H9 (cell line): ENCODE measurements at regions not wholly inside any gene's neighbourhood (a gene's known extent, or its start where the extent isn't known, plus 50 kb on each side); places are given as distances from the start of the nearest gene placed in this dataset.

Source experiments
- DNase-seq: peaks from one replicate; pipeline ENCODE4 v3.0.0-alpha.2; 2017
- H2AFZ ChIP-seq: one replicate; pipeline ENCODE4 v1.6.1; 2013; ENCODE audit warnings: mild to moderate bottlenecking, low read length, control low read depth, moderate library complexity
- H2AK5ac ChIP-seq: 2 replicates; pipeline ENCODE4 v1.6.1; 2013; ENCODE audit warnings: low read length, control low read depth, mixed read lengths; ENCODE audit not compliant: insufficient read length
- H2BK120ac ChIP-seq: one replicate; pipeline ENCODE4 v1.6.1; 2013; ENCODE audit warnings: low read depth, mild to moderate bottlenecking, low read length, control low read depth, inconsistent platforms; ENCODE audit not compliant: poor library complexity, severe bottlenecking
- H2BK12ac ChIP-seq: 2 replicates; pipeline ENCODE4 v1.6.1; 2013; ENCODE audit warnings: low read length, control low read depth, mixed read lengths, low read depth; ENCODE audit not compliant: insufficient read length
- H2BK15ac ChIP-seq: 2 replicates; pipeline ENCODE4 v1.6.1; 2013; ENCODE audit warnings: low read depth, low read length, control low read depth
- H2BK20ac ChIP-seq: one replicate; pipeline ENCODE4 v1.6.1; 2013; ENCODE audit warnings: low read depth, mild to moderate bottlenecking, low read length, control low read depth, inconsistent platforms; ENCODE audit not compliant: poor library complexity, severe bottlenecking
- H2BK5ac ChIP-seq: 2 replicates; pipeline ENCODE4 v1.6.1; 2013; ENCODE audit warnings: low read length, control low read depth, mixed read lengths; ENCODE audit not compliant: insufficient read length
- H3K14ac ChIP-seq: 2 replicates; pipeline ENCODE4 v1.6.1; 2013; ENCODE audit warnings: low read length, control low read depth; ENCODE audit not compliant: insufficient read depth
- H3K18ac ChIP-seq: 2 replicates; pipeline ENCODE4 v1.6.1; 2013; ENCODE audit warnings: low read depth, mild to moderate bottlenecking, mixed read lengths, low read length, control low read depth; ENCODE audit not compliant: insufficient read length
- H3K23ac ChIP-seq: 2 replicates; pipeline ENCODE4 v1.6.1; 2013; ENCODE audit warnings: low read length, control low read depth, mixed read lengths, low read depth; ENCODE audit not compliant: insufficient read length
- H3K23me2 ChIP-seq: 2 replicates; pipeline ENCODE4 v1.6.1; 2013; ENCODE audit warnings: low read depth, mild to moderate bottlenecking, mixed read lengths, low read length, control low read depth; ENCODE audit not compliant: insufficient read length, poor library complexity, severe bottlenecking
- H3K27ac ChIP-seq: 2 replicates; pipeline ENCODE4 v1.5.1; 2013; ENCODE audit warnings: low read length, control low read depth, mixed read lengths, low read depth; ENCODE audit not compliant: insufficient read length
- H3K27me3 ChIP-seq: 2 replicates; pipeline ENCODE4 v1.6.1; 2013; ENCODE audit warnings: low read length, control low read depth, inconsistent platforms; ENCODE audit not compliant: insufficient read depth
- H3K4ac ChIP-seq: 2 replicates; pipeline ENCODE4 v1.6.1; 2013; ENCODE audit warnings: low read depth, mild to moderate bottlenecking, control low read depth, inconsistent platforms, low read length, moderate library complexity
- H3K4me1 ChIP-seq: 2 replicates; pipeline ENCODE4 v1.6.1; 2013; ENCODE audit warnings: low read length, control low read depth, inconsistent platforms; ENCODE audit not compliant: insufficient read depth
- H3K4me2 ChIP-seq: 2 replicates; pipeline ENCODE4 v1.6.1; 2013; ENCODE audit warnings: low read length, control low read depth, mixed read lengths; ENCODE audit not compliant: insufficient read length, insufficient read depth
- H3K56ac ChIP-seq: 2 replicates; pipeline ENCODE4 v1.6.1; 2013; ENCODE audit warnings: low read depth, mild to moderate bottlenecking, mixed read lengths, low read length, control low read depth; ENCODE audit not compliant: insufficient read length
- H3K79me1 ChIP-seq: 2 replicates; pipeline ENCODE4 v1.6.1; 2013; ENCODE audit warnings: low read depth, mild to moderate bottlenecking, moderate library complexity, low read length, control low read depth, inconsistent platforms; ENCODE audit not compliant: insufficient read depth, poor library complexity, severe bottlenecking
- H3K79me2 ChIP-seq: 2 replicates; pipeline ENCODE4 v1.6.1; 2013; ENCODE audit warnings: low read length, control low read depth, inconsistent platforms; ENCODE audit not compliant: insufficient read depth
- H3K9ac ChIP-seq: 2 replicates; pipeline ENCODE4 v1.6.1; 2013; ENCODE audit warnings: low read length, control low read depth, mixed read lengths; ENCODE audit not compliant: insufficient read length; ENCODE audit errors: extremely low read depth
- H3K9me3 ChIP-seq: one replicate; pipeline ENCODE4 v1.6.1; 2013; ENCODE audit warnings: low read depth, low read length, inconsistent platforms; ENCODE audit not compliant: control insufficient read depth
- H3T11ph ChIP-seq: one replicate; pipeline ENCODE4 v1.6.1; 2013; ENCODE audit warnings: mild to moderate bottlenecking, low read length, control low read depth, inconsistent platforms
- H4K20me1 ChIP-seq: one replicate; pipeline ENCODE4 v1.6.1; 2013; ENCODE audit not compliant: control insufficient read depth, insufficient read length, insufficient read depth
- H4K5ac ChIP-seq: 2 replicates; pipeline ENCODE4 v1.6.1; 2013; ENCODE audit warnings: low read depth, mild to moderate bottlenecking, mixed read lengths, low read length, control low read depth; ENCODE audit not compliant: insufficient read length
- H4K8ac ChIP-seq: replicated peaks from 2 replicates; pipeline ENCODE4 v1.6.1; 2013; ENCODE audit warnings: low read length, control low read depth, mixed read lengths, low read depth; ENCODE audit not compliant: insufficient read length
- H4K91ac ChIP-seq: 2 replicates; pipeline ENCODE4 v1.6.1; 2013; ENCODE audit warnings: low read depth, mild to moderate bottlenecking, moderate library complexity, mixed read lengths, low read length, control low read depth; ENCODE audit not compliant: insufficient read length
- H3K27ac Mint-ChIP-seq, 3 experiments: 2 replicates in 2 of 3; 3 replicates in 1 of 3; pipeline ENCODE4 v1.8.0; 2020 to 2021; ENCODE audit warnings: mixed read lengths in 3 of 3, mild to moderate bottlenecking in 1 of 3, moderate library complexity in 1 of 3
- H3K27me3 Mint-ChIP-seq: 2 replicates; pipeline ENCODE4 v1.8.0; 2021; ENCODE audit warnings: low read depth, mild to moderate bottlenecking, moderate library complexity, mixed read lengths
- H3K36me3 Mint-ChIP-seq, 3 experiments: 2 replicates in 2 of 3; 3 replicates in 1 of 3; pipeline ENCODE4 v1.8.0; 2020 to 2021; ENCODE audit warnings: low read depth in 3 of 3, mixed read lengths in 3 of 3; ENCODE audit not compliant: insufficient read depth in 1 of 3
- H3K4me1 Mint-ChIP-seq, 2 experiments: 2 replicates each; pipeline ENCODE4 v1.8.0; 2020; ENCODE audit warnings: mixed read lengths in 2 of 2
- H3K4me3 Mint-ChIP-seq, 2 experiments: 2 replicates in 1 of 2; 3 replicates in 1 of 2; pipeline ENCODE4 v1.8.0; 2020 to 2021; ENCODE audit warnings: mild to moderate bottlenecking in 2 of 2, mixed read lengths in 2 of 2, moderate library complexity in 1 of 2
- H3K9me3 Mint-ChIP-seq, 2 experiments: 2 replicates in 1 of 2; 3 replicates in 1 of 2; pipeline ENCODE4 v1.8.0; 2020; ENCODE audit warnings: mild to moderate bottlenecking in 2 of 2, mixed read lengths in 2 of 2, moderate library complexity in 1 of 2
- WGBS: extraction: QIAGEN DNeasy Blood & Tissue Kit; methylation state at CpG from one replicate; pipeline ENCODE4 v1.1.7; 2013; ENCODE audit warnings: missing lambda C conversion rate, low lambda C conversion rate, mixed read lengths; ENCODE audit not compliant: insufficient read length; ENCODE audit errors: extremely low coverage; 5-methylcytosine and 5-hydroxymethylcytosine counted together
- TF ChIP-seq, protein P1 (sequence below): fragments of 200-600 bp; sonication (generic); conservative IDR thresholded peaks from 3 replicates; pipeline ENCODE4 v1.8.0; 2021; ENCODE audit warnings: antibody characterized with exemption, mild to moderate bottlenecking

- H3T11ph ChIP-seq, result no peak overlapping the region
Observed at GRCh38 chr6:4714961-4715501, 61.2 kb upstream of the CDYL start.

More at GRCh38 chr6:4714961-4715501, 61.2 kb upstream of the CDYL start:
- DNase-seq, result no peak
- no peak overlapping the region for H3K18ac ChIP-seq
- H3K79me1 ChIP-seq, result no peaks in the 10 kb centered on the region
- Mint-ChIP-seq H3K36me3 (no peaks in the 10 kb centered on the region), H3K27ac (no peak overlapping the region), H3K27me3 (no peaks in the 10 kb centered on the region; the same call in none of the 2 replicates), H3K4me3 (no peak overlapping the region), H3K4me1 (peaks cover 10 to 20% of the 10 kb centered on the region in 2 experiments), H3K9me3 (no peaks in the 10 kb centered on the region)
- no peak overlapping the region for H2BK12ac ChIP-seq
- TF ChIP-seq, protein P1, sequence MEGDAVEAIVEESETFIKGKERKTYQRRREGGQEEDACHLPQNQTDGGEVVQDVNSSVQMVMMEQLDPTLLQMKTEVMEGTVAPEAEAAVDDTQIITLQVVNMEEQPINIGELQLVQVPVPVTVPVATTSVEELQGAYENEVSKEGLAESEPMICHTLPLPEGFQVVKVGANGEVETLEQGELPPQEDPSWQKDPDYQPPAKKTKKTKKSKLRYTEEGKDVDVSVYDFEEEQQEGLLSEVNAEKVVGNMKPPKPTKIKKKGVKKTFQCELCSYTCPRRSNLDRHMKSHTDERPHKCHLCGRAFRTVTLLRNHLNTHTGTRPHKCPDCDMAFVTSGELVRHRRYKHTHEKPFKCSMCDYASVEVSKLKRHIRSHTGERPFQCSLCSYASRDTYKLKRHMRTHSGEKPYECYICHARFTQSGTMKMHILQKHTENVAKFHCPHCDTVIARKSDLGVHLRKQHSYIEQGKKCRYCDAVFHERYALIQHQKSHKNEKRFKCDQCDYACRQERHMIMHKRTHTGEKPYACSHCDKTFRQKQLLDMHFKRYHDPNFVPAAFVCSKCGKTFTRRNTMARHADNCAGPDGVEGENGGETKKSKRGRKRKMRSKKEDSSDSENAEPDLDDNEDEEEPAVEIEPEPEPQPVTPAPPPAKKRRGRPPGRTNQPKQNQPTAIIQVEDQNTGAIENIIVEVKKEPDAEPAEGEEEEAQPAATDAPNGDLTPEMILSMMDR, result no peak
- no peak overlapping the region for H3K4ac ChIP-seq
- no peak overlapping the region for H2BK5ac ChIP-seq
- no peak overlapping the region for H2BK15ac ChIP-seq
- no peak overlapping the region for H2AFZ ChIP-seq
- no peaks in the 10 kb centered on the region for H3K27me3 ChIP-seq
- no peaks in the 10 kb centered on the region for H3K23me2 ChIP-seq
- no peak overlapping the region for H4K8ac ChIP-seq
- H2BK20ac ChIP-seq, result no peak overlapping the region
- H3K56ac ChIP-seq, result no peak overlapping the region
- no peak overlapping the region for H3K23ac ChIP-seq
- H3K4me2 ChIP-seq, result no peak overlapping the region
- no CpG with 5 or more reads among the region's 8 CpGs for WGBS
- H3K9me3 ChIP-seq, result no peaks in the 10 kb centered on the region
- no peak overlapping the region for H4K91ac ChIP-seq
- no peak overlapping the region for H2AK5ac ChIP-seq
- no peak overlapping the region for H3K27ac ChIP-seq
- no peaks in the 10 kb centered on the region for H4K20me1 ChIP-seq
- H3K79me2 ChIP-seq, result no peaks in the 10 kb centered on the region
- no peak overlapping the region for H3K9ac ChIP-seq
- no peak overlapping the region for H2BK120ac ChIP-seq
- H3K14ac ChIP-seq, result no peak overlapping the region
- H4K5ac ChIP-seq, result no peak overlapping the region
- H3K4me1 ChIP-seq, result peaks cover 4% of the 10 kb centered on the region; the same call in 1 of the 2 replicates
